NCI-H526 (cell line): ENCODE measurements at regions not wholly inside any gene's neighbourhood (a gene's known extent, or its start where the extent isn't known, plus 50 kb on each side); places are given as distances from the start of the nearest gene placed in this dataset.
"Not testable (repeated sequence)": the region's sequence is repeated elsewhere in the genome, so short reads cannot be mapped to it uniquely, and the experiment has no call there.

Experiments
- DNase-seq, 2 experiments: peaks; one replicate each; lab custom pipeline; 2025; lab: John Stamatoyannopoulos, UW

DNA sequence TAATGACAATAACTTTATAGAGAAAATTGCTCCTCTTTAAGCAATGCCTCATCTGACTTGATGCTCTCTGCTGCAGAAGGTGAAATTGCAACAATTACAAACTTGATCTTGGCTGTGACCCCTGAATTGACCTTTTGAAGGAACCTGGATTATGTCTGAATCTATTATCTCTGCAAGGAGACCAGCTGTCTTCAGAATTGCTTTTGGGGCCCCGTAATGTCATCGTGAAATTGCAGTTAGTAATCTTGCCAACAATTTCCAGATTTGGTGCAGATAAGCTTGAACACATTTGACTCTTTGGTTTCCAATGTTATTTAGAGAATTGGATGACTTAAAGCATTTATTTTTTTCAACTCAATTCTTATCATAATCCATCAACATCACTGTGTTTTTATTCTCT lies 520.6 kb downstream of the CCSER2 start:
- DNase-seq = no peak

- no peak for DNase-seq
These were observed 522.4 kb downstream of the CCSER2 start for GRCh38 chr10:84850826-84851225.

DNA sequence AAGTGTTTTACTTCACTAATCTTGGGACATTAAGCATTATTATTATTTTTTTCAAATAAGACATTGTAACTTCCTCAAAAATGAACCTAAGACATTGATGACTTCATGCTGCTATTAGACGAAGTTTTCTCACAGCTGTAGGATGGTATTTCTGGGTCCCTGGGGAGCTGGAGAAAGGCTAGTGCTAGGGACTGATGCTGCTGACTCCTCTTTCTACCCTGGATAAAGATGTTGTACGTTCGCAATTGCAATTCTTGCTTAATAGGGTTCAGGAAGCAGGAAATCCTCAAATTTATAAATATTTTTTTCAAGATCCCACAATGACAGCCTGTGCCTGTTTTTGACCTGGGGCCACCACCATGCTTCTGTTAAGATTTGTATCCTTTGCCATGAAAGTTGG lies 526.0 kb downstream of the CCSER2 start:
- no peak for DNase-seq

- DNase-seq = no peak
These were observed 532.5 kb downstream of the CCSER2 start for GRCh38 chr10:84860855-84861254.

DNA sequence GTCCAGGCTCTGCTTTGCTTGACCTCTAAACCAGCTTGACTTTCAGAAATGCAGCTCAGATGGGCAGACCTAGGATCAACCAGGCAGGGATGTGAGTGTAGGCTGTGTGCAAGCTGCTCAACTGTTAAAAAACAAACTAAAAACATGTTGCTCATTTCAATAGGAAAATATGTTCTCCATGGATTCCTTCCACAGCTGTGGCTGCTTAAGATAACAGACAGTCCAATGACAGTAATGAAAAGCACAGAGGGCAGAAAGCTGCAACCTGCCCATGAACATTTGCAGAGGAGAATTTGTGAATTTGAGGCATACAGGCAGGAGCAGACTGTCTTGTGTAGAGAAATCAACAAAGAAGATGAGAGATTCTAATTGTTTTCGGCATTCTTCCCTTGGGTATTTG lies 534.2 kb downstream of the CCSER2 start:
- peak in 1 of 2 experiments; percentile 9 for DNase-seq

GRCh38 chr10:84863675-84864074 lies 535.3 kb downstream of the CCSER2 start:
- DNase-seq = no peak

DNA sequence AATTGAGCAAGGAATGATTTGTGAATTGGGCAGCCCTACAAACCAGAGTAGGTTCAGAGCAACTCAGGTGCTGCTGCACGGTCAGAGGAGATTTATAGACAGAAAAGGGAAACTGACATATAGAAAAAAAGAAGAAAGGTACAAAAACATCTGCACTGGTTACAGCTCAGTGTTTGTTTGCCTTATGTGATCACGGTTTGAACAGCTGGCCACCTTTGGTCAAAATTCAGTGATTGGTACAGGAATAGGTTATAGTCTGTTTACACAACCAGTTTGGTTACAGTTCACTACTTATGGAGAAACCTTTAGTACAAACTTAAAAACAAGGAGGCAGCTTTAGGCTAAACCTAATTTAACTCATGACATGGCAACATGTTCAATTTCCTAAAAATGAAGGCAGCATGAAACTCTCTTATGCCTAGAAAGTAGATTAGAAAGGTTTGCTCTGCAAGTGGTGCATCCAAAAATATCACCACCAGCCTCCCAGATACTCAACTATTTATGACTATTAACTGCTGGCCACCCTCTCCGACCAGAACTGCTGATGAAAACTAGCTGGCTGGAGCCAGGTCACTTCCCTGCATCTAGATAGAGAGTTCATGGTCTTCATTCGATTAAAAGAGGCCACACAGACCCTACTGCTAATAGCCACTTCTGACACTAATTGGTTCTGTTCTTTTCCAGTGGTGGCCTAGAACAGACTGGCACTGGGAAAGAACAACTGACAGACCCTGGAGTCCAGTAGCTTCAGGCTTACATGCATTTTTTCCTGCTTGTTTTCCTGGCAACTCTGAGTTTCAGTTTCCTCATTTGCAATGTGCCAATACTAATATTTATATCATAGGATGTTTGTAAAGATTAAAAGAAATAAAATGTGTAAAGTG lies 548.0 kb downstream of the CCSER2 start:
- no peak for DNase-seq

DNA sequence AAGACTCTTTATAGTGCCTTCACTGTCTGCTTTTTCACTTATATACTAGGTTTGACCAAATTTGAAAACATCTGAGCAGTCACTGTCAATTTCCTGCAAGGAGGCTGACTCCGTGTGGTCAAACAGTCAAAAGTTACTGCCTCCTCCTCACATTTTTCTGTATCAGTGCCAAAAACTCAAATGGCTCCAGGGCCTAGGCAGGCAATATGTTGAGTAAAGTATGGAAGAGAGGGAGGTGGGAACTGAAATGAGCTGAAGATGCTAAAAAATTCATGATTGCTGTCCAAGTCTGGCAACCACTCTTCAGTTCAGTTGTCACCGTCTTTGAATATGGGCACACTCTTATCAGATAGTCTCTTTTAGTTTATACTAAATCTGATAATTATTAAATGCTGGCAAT lies 551.6 kb downstream of the CCSER2 start:
- no peak for DNase-seq

GRCh38 chr10:84881696-84882095 lies 553.3 kb downstream of the CCSER2 start:
- DNase-seq = not testable (repeated sequence)

- DNase-seq = no peak
These were observed 562.3 kb downstream of the CCSER2 start for GRCh38 chr10:84890706-84891105.

DNA sequence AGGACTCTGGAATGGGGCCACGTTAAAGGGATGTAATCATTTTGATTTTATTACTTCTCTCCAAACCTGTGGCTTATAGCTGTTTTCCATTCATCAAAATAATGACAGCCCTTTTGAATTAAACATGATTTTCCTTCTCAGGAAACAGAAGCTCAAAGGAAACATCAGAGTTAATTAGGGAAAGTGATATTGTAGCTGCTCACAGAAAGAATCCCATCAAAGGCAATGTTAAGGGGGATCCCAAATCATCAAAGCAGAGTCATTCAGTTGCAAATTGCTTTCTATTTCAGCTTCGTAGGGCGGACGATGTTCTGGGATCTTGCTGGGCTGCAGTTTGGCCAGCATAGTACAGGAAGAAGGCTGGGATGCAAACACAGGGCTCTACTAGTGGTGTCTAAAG lies 563.2 kb downstream of the CCSER2 start:
- no peak for DNase-seq

DNA sequence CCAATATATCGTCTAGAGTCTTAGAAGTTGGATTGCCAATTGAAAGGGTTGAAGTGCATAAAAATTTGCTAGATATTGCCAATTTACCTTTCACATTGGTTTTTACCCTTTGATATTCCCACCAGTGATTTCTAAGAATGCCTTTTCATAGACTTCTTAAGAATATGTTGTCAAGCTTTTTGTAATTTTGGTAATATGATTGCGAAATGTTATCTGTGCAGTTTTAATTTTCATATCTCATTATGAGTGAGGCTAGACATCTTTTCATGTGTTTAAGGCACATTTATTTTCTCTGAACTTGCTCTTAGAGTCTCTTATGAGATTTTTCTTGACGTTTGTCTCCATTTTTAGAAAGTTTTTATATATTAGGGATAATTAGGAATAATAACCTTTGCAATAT lies 567.2 kb downstream of the CCSER2 start:
- DNase-seq = no peak

GRCh38 chr10:84896909-84897308 lies 568.5 kb downstream of the CCSER2 start:
- no peak for DNase-seq

DNA sequence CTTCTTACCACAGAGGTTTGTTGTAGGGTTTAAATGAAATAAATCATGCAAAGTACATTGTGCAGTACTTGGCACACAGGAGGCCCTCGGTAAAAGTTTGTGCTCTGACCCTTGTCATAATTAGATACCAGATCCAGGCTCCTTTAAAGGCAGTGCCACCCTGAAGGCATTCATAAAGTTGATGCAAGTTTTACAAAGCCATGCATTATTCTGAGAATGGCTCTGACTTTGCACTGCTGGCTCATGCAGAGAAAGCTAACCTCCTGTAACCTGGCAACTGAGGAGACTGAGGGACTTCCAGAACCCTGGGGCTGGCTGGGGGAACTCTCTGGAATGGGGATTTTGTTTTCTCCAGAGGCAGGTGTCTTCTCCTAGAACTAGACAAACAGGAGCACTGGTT lies 570.9 kb downstream of the CCSER2 start:
- no peak for DNase-seq

- DNase-seq = no peak
These were observed 571.8 kb downstream of the CCSER2 start for GRCh38 chr10:84900141-84900540.

DNA sequence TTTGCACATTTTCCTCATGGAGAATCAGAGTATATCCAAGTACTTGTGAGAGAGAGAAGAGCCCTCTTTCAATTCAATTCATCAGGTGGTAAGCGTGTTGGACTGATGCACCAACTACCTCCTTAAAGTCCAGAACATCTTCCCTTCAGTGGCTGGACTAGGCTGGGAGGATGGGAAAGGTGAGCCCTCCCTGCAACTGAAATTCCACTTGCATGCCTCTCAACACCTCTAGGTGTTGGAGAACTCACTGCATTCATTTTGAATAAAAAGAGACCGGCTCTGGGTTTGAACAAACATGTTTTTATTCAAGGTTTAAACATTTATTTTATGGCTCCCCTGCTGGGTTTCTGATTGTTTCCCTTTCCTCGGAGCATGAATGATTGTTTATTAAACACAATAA lies 573.5 kb downstream of the CCSER2 start:
- DNase-seq = no peak

DNA sequence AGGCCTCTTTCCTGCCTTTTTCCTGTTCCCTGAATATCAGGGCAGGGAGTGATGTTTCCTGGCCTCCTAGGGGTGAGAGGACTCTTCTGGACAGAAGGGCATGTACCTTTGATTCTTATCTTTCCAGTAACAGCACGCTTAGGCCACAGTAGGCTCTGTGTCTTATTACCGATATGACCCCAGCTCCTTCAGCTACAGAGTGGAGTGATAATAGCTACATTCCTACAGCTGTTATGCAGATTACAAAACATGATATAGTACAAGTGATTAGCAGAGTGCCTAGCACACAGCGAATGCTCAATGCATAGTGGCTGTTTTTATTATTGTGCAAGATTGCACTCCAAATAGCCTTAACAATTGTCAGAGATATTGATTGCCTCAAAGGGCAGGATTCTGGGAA lies 574.2 kb downstream of the CCSER2 start:
- no peak for DNase-seq

DNA sequence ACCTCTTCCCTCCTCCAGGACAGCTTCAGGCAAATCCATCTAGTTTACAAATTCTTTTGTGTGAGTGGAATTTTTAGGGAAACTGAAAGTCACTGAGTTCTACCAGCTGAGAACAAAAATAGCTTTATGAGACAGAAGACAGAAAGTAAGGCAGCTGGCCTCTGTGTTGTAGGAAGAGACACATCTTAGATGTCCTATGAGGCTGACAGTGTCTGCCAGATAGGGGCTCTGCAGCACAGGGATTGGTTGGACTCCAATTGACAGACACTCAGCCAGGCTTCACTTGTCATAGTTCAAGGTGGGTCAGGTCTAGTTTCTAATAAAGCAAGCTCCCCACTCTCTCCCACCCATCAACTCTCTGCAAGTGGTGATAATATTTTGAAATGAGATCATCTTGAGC lies 574.9 kb downstream of the CCSER2 start:
- DNase-seq = no peak

- no peak for DNase-seq
These were observed 579.1 kb downstream of the CCSER2 start for GRCh38 chr10:84907461-84908009.

DNA sequence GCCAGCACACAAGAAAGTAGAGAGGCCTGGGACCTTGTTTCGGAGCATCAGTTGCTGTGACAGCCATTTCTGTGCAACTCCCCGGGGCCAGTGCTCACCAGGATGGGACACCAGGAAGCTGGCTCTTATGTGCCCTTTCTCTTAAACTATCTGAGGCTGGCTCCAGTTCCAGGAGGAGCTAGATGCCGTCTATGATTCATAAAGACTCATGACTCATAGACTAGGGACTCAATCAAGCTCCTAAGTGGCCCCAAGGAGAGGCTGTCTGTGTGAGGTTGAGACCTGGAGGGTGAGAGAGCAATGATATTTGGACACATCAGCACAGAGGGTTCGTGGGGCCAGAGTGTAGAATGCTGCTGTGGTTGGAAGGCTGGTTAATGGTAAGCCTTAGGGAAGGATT lies 580.1 kb downstream of the CCSER2 start:
- no peak for DNase-seq

DNA sequence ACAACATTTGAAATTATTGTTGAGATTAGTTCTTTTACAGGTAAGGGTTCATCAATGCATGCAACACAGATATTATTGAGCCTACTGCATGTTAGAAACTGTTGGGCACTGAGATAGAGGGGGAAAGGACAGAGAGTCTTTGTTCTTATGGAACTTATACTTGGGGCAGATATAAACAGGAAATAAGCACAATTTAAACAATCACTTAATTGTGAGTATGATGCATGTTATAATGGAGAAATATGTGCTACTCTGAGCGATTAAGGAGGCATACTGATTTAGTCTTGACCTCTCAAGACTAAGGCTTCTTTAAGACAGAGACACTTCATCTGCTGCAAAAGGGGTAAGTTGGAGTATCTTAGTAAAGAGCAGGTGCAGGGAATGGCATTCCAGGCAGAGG lies 593.3 kb downstream of the CCSER2 start:
- no peak for DNase-seq

- no peak for DNase-seq
These were observed 595.7 kb downstream of the CCSER2 start for GRCh38 chr10:84924131-84924530.

- DNase-seq = no peak
These were observed 597.1 kb downstream of the CCSER2 start for GRCh38 chr10:84925495-84925894.

DNA sequence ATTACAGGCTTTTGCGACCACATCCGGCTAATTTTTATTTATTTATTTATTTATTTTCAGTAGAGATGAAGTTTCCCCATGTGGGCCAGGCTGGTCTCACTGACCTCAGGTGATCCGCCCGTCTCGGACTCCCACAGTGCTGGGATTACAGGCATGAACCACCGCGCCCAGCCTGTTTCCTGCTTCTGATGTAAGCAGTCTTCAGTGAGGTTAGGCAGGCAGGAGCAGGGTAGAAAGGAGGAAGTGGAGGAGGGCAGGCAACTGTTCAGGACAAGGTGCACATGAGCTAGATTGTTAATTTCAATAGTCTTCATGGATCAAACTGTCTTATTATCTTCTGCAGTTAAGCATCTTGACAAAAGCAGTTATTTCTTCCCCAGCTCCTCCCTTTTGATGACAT lies 605.0 kb downstream of the CCSER2 start:
- DNase-seq = no peak
